ENCODE measurements at regions not wholly inside any gene's neighbourhood (a gene's known extent, or its start where the extent isn't known, plus 50 kb on each side); places are given as distances from the start of the nearest gene placed in this dataset.
A peak's percentile ranks its signal among the peaks of the same experiment; 100 is the strongest.

GRCh38 chr5:62126090-62126489 is 179.9 kb upstream of the KIF2A start:
- ATAC-seq = no peak

- no peak for ATAC-seq
These were observed 178.8 kb upstream of the KIF2A start for GRCh38 chr5:62127098-62127736.

GRCh38 chr5:62130107-62130506 is 175.9 kb upstream of the KIF2A start:
- no peak for ATAC-seq

- ATAC-seq = no peak
These were observed 173.7 kb upstream of the KIF2A start for GRCh38 chr5:62132276-62132675.

DNA sequence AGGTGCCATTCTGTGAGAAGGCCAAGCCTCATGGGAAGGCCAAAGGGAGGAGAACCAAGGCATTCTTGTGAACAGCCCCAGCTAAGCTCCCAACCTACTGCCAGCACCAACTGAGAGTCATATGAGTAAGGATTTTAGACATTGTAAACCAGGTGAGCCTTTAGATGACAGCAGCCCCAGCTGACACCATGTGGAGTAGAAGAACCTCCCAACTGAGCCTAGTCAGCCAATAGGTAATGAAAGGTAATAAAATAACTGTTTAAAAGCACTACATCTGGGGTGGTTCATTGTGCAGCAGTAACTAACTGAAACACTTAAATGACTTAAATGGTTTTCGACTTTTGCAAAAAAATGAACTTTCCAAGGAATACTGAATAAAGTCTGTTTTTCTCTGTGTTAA is 172.6 kb upstream of the KIF2A start:
- no peak for ATAC-seq

DNA sequence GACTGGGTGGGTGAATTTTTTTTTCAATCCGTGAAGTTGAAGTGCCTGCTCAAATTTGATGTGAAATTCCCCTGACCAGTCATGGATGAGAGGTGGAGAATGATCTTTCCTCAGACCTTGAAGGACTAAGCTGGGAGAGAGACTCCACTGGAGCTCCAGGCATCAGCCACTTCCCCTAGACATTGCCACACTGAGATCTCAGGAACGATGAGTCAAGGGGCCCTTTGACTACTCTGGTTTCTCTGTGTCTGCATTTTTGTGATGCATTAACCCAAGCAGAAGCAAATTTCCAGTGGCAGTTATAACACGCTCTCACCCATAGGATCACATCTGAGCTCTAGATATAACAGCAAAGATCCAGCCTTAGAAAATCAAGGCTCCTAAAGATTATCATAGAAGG is 171.2 kb upstream of the KIF2A start:
- ATAC-seq = no peak

DNA sequence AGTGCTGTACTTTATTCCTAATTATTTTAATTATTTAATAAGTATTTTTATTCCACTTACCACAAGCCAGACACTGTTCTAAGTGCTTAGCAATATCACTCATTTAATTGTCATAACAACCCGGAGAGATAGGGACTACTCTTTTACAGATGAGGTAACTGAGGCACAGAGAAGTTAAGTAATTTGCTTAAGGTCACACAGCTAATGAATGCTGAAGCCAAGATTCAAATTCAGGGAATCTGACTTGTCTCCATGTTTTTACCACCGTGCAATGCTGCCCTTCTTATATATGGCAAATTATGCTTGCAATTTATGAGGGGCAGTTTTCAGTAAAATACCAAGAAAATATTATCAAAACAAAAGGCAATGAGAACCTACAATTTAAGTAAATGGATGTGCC is 168.4 kb upstream of the KIF2A start:
- ATAC-seq = no peak

GRCh38 chr5:62138607-62139006 is 167.4 kb upstream of the KIF2A start:
- no peak for ATAC-seq

DNA sequence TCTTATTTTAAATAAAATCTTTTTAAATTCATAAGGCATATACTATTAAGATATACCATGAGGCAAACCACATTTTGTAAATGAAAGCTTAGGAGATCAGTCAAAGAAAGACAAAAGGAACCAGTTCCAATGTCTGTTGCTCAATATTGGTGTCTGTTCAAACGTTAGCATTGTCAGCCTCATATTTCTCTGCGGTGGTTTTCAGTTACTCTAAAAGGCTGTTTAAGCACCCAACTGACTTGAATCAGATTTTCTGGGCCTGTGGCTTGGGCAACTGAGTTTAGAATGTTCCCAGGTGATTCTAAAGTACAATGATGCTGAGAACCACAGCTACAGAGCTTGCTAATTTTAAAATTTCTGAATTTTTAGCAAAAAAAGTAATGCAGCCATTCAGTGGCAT is 166.3 kb upstream of the KIF2A start:
- ATAC-seq = no peak

GRCh38 chr5:62142351-62142750 is 163.7 kb upstream of the KIF2A start:
- ATAC-seq = no peak

GRCh38 chr5:62143268-62144229 is 162.5 kb upstream of the KIF2A start:
- peak; percentile 23 for ATAC-seq

- ATAC-seq = peak; percentile 91
These were observed 161.5 kb upstream of the KIF2A start for GRCh38 chr5:62144401-62145022.

- no peak for ATAC-seq
These were observed 156.1 kb upstream of the KIF2A start for GRCh38 chr5:62149879-62150278.

DNA sequence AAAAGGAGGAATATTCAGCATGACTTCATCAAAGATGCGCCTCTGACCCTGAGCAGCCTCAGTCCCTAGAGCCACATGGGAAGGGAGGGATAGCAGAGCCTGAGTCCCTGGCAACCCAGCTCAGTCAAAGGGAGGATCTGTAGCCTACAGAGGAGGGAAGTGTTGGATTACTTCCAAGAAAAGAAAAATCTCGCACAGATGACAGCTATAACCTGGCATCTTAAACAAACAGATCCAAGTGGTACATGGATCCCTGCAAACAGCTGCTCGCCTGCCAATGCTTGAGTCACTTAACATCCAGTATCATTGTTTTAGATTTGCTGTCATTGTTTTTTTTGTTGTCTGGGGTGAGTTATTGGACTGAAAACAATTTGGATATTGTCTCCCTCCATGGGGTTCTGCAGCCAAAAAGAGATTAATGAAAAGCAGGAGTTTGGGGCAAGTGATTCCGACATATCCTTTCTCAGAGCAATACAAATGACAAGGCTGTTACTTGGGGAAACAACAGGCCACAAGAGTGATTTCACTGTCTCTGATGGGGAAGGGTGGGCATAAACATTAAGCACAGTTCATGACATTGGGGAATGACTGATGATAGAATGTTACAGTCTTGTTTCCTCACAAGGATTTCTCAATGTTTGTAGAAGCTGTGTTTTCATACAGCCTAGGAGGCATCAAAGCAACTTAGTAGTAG is 153.5 kb upstream of the KIF2A start:
- no peak for ATAC-seq

GRCh38 chr5:62154758-62155157 is 151.2 kb upstream of the KIF2A start:
- ATAC-seq = no peak

DNA sequence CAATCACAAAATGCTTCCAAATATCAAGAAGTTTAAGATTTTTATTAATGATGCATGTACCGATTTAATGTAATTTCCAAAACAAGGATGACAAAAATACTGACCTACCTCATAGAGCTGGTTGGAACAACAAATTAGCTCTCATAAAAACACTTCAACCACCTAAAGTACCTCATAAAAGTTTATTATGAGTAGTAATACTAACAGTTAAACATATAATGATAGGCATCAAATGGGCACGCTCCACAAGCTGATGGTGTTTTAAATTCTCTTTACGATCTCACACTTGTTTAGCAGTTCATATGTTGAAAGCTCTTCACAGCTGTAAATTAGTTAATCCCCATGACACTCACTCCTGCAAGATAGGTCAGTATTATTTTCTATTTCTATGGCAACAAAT is 150.0 kb upstream of the KIF2A start:
- no peak for ATAC-seq

- ATAC-seq = no peak
These were observed 138.4 kb upstream of the KIF2A start for GRCh38 chr5:62167561-62168057.

DNA sequence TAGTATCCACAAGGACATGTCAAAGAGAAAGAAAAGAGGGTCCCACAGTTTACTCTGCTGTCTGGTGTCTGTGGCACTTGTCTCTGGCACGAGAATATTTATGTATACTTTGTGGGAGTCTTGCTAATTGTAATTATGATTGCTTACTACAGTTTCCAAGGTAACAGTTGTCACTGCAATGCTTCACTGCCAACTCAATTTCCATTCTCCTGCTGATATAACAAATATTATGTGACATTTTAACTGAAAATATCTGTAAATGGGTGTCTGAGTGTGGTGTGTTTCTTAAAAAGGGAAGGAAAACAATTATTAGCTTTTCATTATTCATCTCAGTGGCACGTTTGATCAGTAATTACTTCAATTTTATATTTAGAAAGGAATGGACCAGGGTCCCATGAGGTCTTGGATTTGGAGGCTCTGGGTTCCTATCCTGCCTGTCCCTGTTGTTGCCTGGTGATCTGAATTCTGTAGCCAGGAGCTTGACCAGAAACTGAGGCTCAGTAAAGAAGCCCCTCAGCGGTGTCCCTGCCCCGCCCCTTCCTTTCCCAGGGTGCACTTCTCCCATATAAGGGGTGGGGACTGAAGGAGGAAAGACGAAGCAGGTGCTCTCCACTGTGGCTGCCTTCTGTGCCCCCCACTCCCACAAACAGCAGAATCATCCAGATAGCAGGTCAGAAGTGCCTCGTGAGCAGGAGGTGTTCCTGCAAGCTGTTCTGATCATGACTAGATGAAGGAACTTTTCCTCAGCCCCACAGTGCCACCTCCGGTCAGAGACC is 137.3 kb upstream of the KIF2A start:
- no peak for ATAC-seq

GRCh38 chr5:62178258-62178657 is 127.7 kb upstream of the KIF2A start:
- peak; percentile 54 for ATAC-seq

- no peak for ATAC-seq
These were observed 123.2 kb upstream of the KIF2A start for GRCh38 chr5:62182802-62183201.

DNA sequence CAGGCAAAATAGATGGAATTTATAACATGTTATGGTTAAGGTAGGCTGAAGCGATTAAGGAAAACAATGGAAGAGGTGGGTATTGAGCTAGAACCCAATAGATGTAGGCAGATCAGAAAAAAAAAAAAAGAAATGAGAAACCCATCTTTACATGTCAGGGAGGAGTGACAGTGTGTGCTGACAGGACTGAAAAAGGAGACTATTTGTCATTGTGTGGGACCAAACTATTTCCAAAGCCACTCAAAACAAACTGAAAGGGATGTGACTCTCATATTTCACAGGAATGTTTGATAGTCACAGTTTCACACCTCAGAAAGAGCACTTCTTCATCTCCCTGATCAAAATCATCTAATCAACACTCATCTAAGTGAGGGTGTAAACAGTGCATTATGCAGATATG is 122.3 kb upstream of the KIF2A start:
- ATAC-seq = no peak

DNA sequence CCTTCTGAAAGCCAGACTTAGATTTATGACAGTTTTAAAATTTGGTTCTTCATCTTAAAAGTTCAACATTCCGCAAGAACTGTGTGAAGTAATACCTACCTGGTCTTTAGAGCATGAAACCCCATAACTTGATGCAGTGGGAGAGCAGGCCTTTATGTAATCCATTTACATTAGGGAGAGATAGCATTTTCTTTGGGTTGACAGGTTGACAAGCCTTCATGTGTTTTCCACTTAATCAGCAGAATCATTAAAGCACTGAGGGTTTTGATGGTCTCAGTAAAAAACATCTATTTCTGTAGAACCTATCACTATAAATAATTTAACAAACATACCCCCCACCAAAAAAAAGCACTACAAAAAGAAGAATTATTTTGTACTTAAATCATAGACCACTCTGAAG is 121.6 kb upstream of the KIF2A start:
- ATAC-seq = no peak

Data from esophagus mucosa (tissue), 1 donor.